Epithelial cell of prostate (primary cell): ENCODE measurements at regions not wholly inside any gene's neighbourhood (a gene's known extent, or its start where the extent isn't known, plus 50 kb on each side); places are given as distances from the start of the nearest gene placed in this dataset.
"Not testable (repeated sequence)": the region's sequence is repeated elsewhere in the genome, so short reads cannot be mapped to it uniquely, and the experiment has no call there.

Experiments used
- DNase-seq: peaks from one replicate; pipeline ENCODE4 v3.0.0-alpha.2; 2011; ENCODE audit warnings: low read depth, low spot score
- H3K27ac ChIP-seq: fragments of 450-650 bp; 2 replicates; pipeline ENCODE4 v1.5.1; 2017; ENCODE audit warnings: mild to moderate bottlenecking

DNA sequence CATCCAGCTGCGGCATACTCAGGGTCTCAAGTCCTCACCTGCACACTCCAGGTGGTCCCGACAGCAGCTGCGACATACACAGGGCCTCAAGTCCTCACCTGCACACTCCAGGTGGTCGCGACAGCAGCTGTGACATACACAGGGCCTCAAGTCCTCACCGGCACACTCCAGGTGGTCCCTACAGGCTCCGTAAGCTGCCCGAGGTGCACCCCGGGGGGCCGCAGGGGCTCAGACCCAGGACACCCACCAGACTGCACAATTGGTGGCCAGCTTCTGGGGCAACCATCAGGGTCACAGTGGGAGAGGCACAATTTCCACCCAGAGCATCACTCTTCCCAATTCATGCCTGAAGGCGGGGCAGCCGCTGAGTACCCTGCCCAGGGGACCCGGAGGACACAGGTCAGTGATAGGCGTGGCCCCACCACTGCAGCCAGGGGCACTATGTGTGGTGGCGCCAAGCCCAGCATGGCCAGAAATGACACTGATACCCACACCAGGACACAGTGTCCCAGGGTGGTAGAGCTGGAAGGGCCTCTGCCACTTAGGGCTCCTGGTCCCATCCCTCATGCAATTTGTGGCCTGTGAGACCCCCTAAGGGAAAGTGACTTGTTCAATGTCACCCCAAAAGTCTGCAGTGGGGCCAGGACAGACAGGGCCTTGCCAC, 57.5 kb upstream of the ZNF469 start:
- no peak for DNase-seq
- H3K27ac ChIP-seq: no peak overlapping the region

GRCh38 chr16:88325976-88326375, 56.8 kb upstream of the ZNF469 start:
- H3K27ac ChIP-seq: no peak overlapping the region
- no peak for DNase-seq

DNA sequence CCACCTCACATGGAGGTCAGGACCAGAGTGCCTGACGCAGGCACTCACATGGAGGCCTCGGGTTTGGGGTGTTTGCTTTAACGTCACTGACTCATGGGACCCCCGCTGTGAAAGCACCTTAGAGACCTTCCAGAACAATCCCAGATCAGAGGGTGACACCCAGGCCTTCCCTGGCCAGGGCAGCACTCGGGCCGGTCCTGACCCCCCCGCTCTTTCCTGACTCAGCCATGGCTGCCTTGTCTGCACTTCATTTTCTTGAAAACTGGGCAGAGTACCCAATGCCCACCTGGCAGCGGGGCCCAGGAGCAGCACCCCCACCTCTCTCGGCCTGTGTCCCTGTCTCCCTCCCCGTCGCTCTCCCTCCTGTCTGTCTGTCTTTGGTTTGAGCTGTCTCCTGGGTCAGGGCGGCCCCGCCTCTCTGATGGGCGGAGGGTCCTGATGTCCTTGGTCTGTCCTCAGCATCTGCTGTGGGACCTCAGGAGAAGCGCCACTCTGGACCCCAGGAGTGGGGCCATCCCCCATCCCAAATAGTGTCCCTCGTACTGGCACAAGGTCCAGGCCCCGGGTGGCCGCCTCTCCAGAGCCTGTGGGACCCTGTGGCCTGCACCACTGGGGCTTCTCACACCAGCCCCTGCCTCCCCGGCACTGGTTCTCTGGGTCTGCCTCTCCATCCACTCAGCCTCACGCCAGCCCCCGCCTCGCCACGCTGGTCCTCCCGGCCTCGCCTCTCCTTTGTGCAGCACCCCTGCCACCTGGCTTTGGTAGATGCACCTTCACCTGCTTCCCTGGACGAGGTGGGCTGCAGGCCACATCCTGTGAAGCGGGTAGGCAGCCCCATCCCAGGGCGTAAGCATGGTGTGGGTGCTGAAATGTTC, 55.9 kb upstream of the ZNF469 start:
- no peak for DNase-seq
- H3K27ac ChIP-seq: no peak overlapping the region

GRCh38 chr16:88327561-88328312, 55.0 kb upstream of the ZNF469 start:
- DNase-seq: no peak
- no peak overlapping the region for H3K27ac ChIP-seq

DNA sequence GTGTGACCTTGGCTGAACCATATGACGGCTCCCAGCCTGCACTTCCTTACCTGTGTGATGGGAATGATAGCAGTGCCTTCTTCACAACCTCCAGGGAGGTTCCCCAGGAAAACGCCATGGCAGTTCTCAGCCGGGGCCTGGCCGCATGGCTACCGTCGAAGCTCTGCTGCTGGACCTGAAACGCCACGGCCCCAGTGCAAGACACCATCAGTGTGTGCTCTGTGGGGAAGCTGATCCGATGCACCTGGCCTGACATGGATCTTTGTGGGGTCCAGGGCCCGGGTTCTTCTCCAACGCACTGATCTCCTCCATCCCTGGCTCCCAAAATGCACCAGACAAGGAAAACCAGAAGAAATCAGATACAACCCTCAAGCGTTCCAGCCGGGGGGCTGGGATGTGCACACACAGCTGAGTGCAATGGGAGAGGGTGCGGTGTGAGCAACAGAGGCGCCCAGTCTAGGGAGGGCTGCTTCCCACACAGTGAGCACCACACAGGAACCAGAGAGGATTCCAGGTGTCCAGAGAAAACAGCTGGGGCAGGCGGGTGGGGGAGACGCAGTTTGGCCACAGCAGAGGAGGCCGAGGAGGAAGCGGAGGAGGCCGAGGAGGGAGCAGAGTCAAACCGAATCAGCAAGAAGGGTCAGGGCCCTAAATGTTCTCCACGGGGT, 54.3 kb upstream of the ZNF469 start:
- no peak overlapping the region for H3K27ac ChIP-seq

GRCh38 chr16:88329726-88330700, 52.7 kb upstream of the ZNF469 start:
- no peak overlapping the region for H3K27ac ChIP-seq
- DNase-seq: no peak

More for the DNA sequence above, 54.3 kb upstream of the ZNF469 start:
- DNase-seq: no peak

GRCh38 chr16:88330971-88331890, 51.5 kb upstream of the ZNF469 start:
- DNase-seq: no peak
- peak overlapping the region; percentile 88 for H3K27ac ChIP-seq

- peak overlapping the region; percentile 88 for H3K27ac ChIP-seq
- peak; percentile 90 for DNase-seq
These were observed 50.5 kb upstream of the ZNF469 start for GRCh38 chr16:88331989-88332920.

DNA sequence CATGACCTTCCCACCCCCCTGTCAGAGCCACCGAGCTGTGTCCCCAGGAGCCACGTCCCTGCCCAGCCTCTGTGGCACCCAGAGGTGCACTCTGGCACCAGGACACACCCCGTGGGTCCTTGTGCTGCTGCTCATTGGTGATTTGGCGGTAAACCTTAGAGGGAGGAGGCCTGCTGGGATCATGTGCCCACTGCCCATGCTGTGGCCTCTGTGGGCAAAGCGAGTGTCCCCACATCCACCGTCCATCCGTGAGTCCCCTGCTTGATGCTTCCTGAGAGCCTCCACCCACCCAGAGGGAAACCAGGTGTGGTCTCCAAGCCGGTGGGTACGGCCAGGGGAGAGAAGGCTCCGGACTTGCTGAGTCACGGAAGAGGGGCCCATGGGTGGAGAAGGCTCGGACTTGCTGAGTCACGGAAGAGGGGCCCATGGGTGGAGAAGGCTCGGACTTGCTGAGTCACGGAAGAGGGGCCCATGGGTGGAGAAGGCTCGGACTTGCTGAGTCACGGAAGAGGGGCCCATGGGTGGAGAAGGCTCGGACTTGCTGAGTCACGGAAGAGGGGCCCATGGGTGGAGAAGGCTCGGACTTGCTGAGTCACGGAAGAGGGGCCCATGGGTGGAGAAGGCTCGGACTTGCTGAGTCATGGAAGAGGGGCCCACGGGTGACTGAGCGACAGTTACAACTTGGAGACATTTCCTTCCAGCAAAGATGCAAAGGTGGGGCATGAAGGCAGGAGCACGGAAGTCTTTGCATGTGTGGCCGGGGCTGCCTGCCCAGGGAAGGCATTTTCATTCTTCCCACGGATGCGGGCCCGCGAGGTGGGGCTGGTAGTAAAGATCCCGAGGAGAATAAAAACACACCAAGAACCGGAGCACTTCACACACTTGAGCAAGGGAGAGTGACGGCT, 49.6 kb upstream of the ZNF469 start:
- DNase-seq: not testable (repeated sequence)

More for the DNA sequence above, 49.6 kb upstream of the ZNF469 start:
- peak overlapping the region; percentile 88 for H3K27ac ChIP-seq
